K562 (cell line): ENCODE measurements at regions not wholly inside any gene's neighbourhood (a gene's known extent, or its start where the extent isn't known, plus 50 kb on each side); places are given as distances from the start of the nearest gene placed in this dataset.

ENCODE experiments used
- ATAC-seq: fragments of 200-7000 bp; cut with Tn5 transposase; 3 replicates; pipeline ENCODE4 v1.9.1; 2020; ENCODE audit warnings: moderate library complexity
- BruUV-seq: library from RNA; stranded (reverse); fragments of 400-500 nt; replicated peaks from 2 replicates; lab custom pipeline; 2021; lab: Mats Ljungman, UMichigan
- CTCF ChIA-PET: fragments of 300-600 bp; formaldehyde crosslinking; extraction: SDS; loops from one replicate; lab custom pipeline; 2021; ENCODE audit warnings: low intra/inter-chr PET ratio; lab: Yijun Ruan, JAX
- POLR2A ChIA-PET: fragments of 300-600, 350-650 bp; sonication (Branson Sonifier 250); formaldehyde crosslinking; extraction: SDS; loops from one replicate; lab custom pipeline; 2021; ENCODE audit warnings: antibody characterized with exemption, inconsistent platforms; lab: Yijun Ruan, JAX
- DNase-seq, 4 experiments: peaks; one replicate each; pipeline versions ENCODE4 v3.0.0 to v3.0.0-alpha.2; 2011 to 2018; ENCODE audit warnings: low spot score in 3 of 4, mixed read lengths in 3 of 4; ENCODE audit errors: extremely low read depth in 1 of 4
- FAIRE-seq: peaks from 2 replicates; lab custom pipeline; 2011; peaks lifted over from hg19 to GRCh38; lab: Jason Lieb, UNC
- H2AFZ ChIP-seq: 2 replicates; pipeline ENCODE4 v1.6.0; 2011; ENCODE audit warnings: low read depth, low read length, control low read depth, inconsistent platforms
- H3K27ac ChIP-seq: fragments of 200-600 bp; 3 replicates; pipeline ENCODE4 v1.8.0; 2011; ENCODE audit warnings: low read depth, mild to moderate bottlenecking, control low read depth, inconsistent platforms, low read length, moderate library complexity, mixed read lengths; ENCODE audit errors: extremely low read depth
- H3K27me3 ChIP-seq, 2 experiments: fragments of 300-600 bp in 1 of 2; 2 replicates in 1 of 2; 3 replicates in 1 of 2; pipeline versions ENCODE4 v1.6.0 to v1.8.0; 2011; ENCODE audit warnings: inconsistent platforms in 2 of 2, low read length in 2 of 2, mild to moderate bottlenecking in 1 of 2, mixed read lengths in 1 of 2, moderate library complexity in 1 of 2; ENCODE audit not compliant: control insufficient read depth in 2 of 2, insufficient read depth in 2 of 2
- H3K36me3 ChIP-seq: fragments of 300-600 bp; 3 replicates; pipeline ENCODE4 v1.8.0; 2011; ENCODE audit warnings: mild to moderate bottlenecking, low read length, inconsistent platforms; ENCODE audit not compliant: control insufficient read depth, insufficient read depth
- H3K4me1 ChIP-seq, 2 experiments: fragments of 200-600 bp in 1 of 2; replicated peaks in 1 of 2; 2 replicates in 1 of 2; 3 replicates in 1 of 2; pipeline versions ENCODE4 v1.5.1 to v1.8.0; 2011; ENCODE audit warnings: inconsistent platforms in 2 of 2, low read length in 2 of 2, mild to moderate bottlenecking in 1 of 2, mixed read lengths in 1 of 2, moderate library complexity in 1 of 2; ENCODE audit not compliant: control insufficient read depth in 2 of 2, insufficient read depth in 2 of 2
- H3K4me2 ChIP-seq: 2 replicates; pipeline ENCODE4 v1.6.1; 2011; ENCODE audit warnings: low read length, control low read depth, inconsistent platforms, mixed read lengths; ENCODE audit not compliant: insufficient read depth
- H3K4me3 ChIP-seq: fragments of 200-600 bp; sonication (generic), shearing (Covaris generic); 2 replicates; pipeline ENCODE4 v1.5.1; 2016; ENCODE audit warnings: control low read depth, inconsistent platforms
- H3K79me2 ChIP-seq: fragments of 200-600 bp; 3 replicates; pipeline ENCODE4 v1.8.0; 2011; ENCODE audit warnings: low read length, inconsistent platforms; ENCODE audit not compliant: control insufficient read depth, insufficient read depth
- H3K9ac ChIP-seq, 2 experiments: 2 replicates each; pipeline versions ENCODE4 v1.6.0 to v1.6.1; 2011; ENCODE audit warnings: low read depth in 2 of 2, low read length in 2 of 2, control low read depth in 1 of 2, inconsistent platforms in 1 of 2, mild to moderate bottlenecking in 1 of 2, mixed read lengths in 1 of 2; ENCODE audit not compliant: insufficient read depth in 1 of 2
- H3K9me1 ChIP-seq: one replicate; pipeline ENCODE4 v1.6.0; 2011; ENCODE audit warnings: inconsistent platforms, mild to moderate bottlenecking, low read length, moderate library complexity; ENCODE audit not compliant: control insufficient read depth, insufficient read depth
- H3K9me3 ChIP-seq: replicated peaks from 2 replicates; pipeline ENCODE4 v1.5.1; 2011; ENCODE audit warnings: low read depth, low read length, inconsistent platforms; ENCODE audit not compliant: control insufficient read depth, insufficient read depth
- H4K20me1 ChIP-seq: replicated peaks from 2 replicates; pipeline ENCODE4 v1.6.1; 2011; ENCODE audit warnings: low read length, inconsistent platforms, mixed read lengths; ENCODE audit not compliant: control insufficient read depth, insufficient read depth
- DIDO1 ChIP-seq: fragments of 450-650 bp; IDR thresholded peaks from 2 replicates; pipeline ENCODE4 v1.6.1; 2016; ENCODE audit warnings: low read depth, missing biosample characterization, missing genetic modification characterization
- ETS2 ChIP-seq: IDR thresholded peaks from 2 replicates; pipeline ENCODE4 v1.6.1; 2016; ENCODE audit warnings: borderline replicate concordance, missing genetic modification characterization, mild to moderate bottlenecking, moderate library complexity, missing compliant biosample characterization; ENCODE audit not compliant: poor library complexity, severe bottlenecking
- GATAD2B ChIP-seq: fragments of 450-650 bp; IDR thresholded peaks from 2 replicates; pipeline ENCODE4 v1.6.1; 2017; ENCODE audit warnings: mild to moderate bottlenecking, borderline replicate concordance
- KDM5B ChIP-seq: fragments of 200-600 bp; sonication (generic); IDR thresholded peaks from 2 replicates; pipeline ENCODE4 v1.6.1; 2012; ENCODE audit warnings: low read depth, mild to moderate bottlenecking, moderate library complexity, low read length, control low read depth, inconsistent platforms; ENCODE audit not compliant: insufficient replicate concordance
- NFATC3 ChIP-seq: fragments of 450-650 bp; IDR thresholded peaks from 2 replicates; pipeline ENCODE4 v1.6.1; 2017; ENCODE audit warnings: mild to moderate bottlenecking
- NR1H2 ChIP-seq: sonication (generic); formaldehyde crosslinking; IDR thresholded peaks from 2 replicates; pipeline ENCODE4 v1.4.0; 2020; ENCODE audit warnings: mild to moderate bottlenecking, missing genetic modification reagents
- NR2C2 ChIP-seq, 2 experiments: fragments of 200-800 bp in 1 of 2; sonication (Bioruptor generic) in 1 of 2; sonication (generic) in 1 of 2; formaldehyde crosslinking in 1 of 2; IDR thresholded peaks; 2 replicates each; pipeline versions ENCODE4 v1.6.1 to v1.8.0; 2016 to 2022; ENCODE audit warnings: mild to moderate bottlenecking in 1 of 2, missing compliant biosample characterization in 1 of 2, missing genetic modification characterization in 1 of 2, missing genetic modification reagents in 1 of 2
- PREB ChIP-seq: sonication (generic); formaldehyde crosslinking; IDR thresholded peaks from 2 replicates; pipeline ENCODE4 v1.8.1; 2023; ENCODE audit warnings: mild to moderate bottlenecking, missing genetic modification reagents
- TCF7L2 ChIP-seq: fragments of 150-350 bp; IDR thresholded peaks from 2 replicates; pipeline ENCODE4 v1.6.1; 2016; ENCODE audit warnings: low read depth, mild to moderate bottlenecking, low read length, moderate library complexity
- TRIM24 ChIP-seq, 2 experiments: fragments of 450-650 bp; IDR thresholded peaks; 2 replicates each; pipeline ENCODE4 v1.6.1; 2016
- ZBTB11 ChIP-seq, 3 experiments: fragments of 200-800 bp in 1 of 3; fragments of 250-450 bp in 1 of 3; fragments of 450-650 bp in 1 of 3; sonication (Bioruptor Pico) in 1 of 3; sonication (Bioruptor generic) in 1 of 3; formaldehyde crosslinking in 1 of 3; IDR thresholded peaks; 2 replicates each; pipeline versions ENCODE4 v1.6.1 to v1.8.0; 2016 to 2022; ENCODE audit warnings: mild to moderate bottlenecking in 2 of 3, missing genetic modification characterization in 2 of 3, missing compliant biosample characterization in 1 of 3, moderate library complexity in 1 of 3
- ZFX ChIP-seq: sonication (generic); formaldehyde crosslinking; IDR thresholded peaks from 2 replicates; pipeline ENCODE4 v1.8.0; 2022; ENCODE audit warnings: mild to moderate bottlenecking, missing genetic modification reagents, moderate library complexity
- ZNF212 ChIP-seq: fragments of 450-650 bp; formaldehyde crosslinking; IDR thresholded peaks from 2 replicates; pipeline ENCODE4 v1.4.0; 2020; ENCODE audit warnings: mild to moderate bottlenecking
- ZNF384 ChIP-seq: IDR thresholded peaks from 2 replicates; pipeline ENCODE4 v1.6.1; 2012; ENCODE audit warnings: low read depth, low read length, improper control_type of control experiment
- ZNF655 ChIP-seq: fragments of 250-450 bp; sonication (Bioruptor Pico); IDR thresholded peaks from 2 replicates; pipeline ENCODE4 v1.5.0; 2021
- ZNF699 ChIP-seq: fragments of 250-450 bp; sonication (Bioruptor Pico); IDR thresholded peaks from 2 replicates; pipeline ENCODE4 v1.8.0; 2021; ENCODE audit warnings: mild to moderate bottlenecking, moderate library complexity; ENCODE audit not compliant: insufficient replicate concordance
- WGBS: fragments of 100-300 bp; shearing (Covaris generic); methylation state at CpG from one replicate; pipeline ENCODE4 v1.1.6; 2016; ENCODE audit warnings: low coverage, mixed read lengths; ENCODE audit not compliant: insufficient coverage; ENCODE audit errors: missing lambda C conversion rate; 5-methylcytosine and 5-hydroxymethylcytosine counted together
- in situ Hi-C: fragments of 300-500 bp; cut with MboI; formaldehyde crosslinking; loops from 4 replicates; pipeline ENCODE4 v1.15.0; 2018; ENCODE audit warnings: inconsistent platforms, mixed read lengths
- intact Hi-C: fragments of 100-400 bp; cut with micrococcal nuclease; formaldehyde crosslinking; loops from 2 replicates; pipeline ENCODE4 v1.14.2; 2022

GRCh38 chr14:105879867-105880561 lies 353.6 kb downstream of the TMEM121 start:
- ChIA-PET POLR2A (no interaction called here), CTCF (no interaction called here)
- Histone ChIP-seq H3K4me3 (no peak overlapping the region), H3K79me2 (no peaks in the 10 kb centered on the region), H3K27ac (no peak overlapping the region), H3K27me3 (peaks cover 0 to 13% of the 10 kb centered on the region in 2 experiments; a peak in 2 of 5 replicates), H2AFZ (no peak overlapping the region), H3K9me1 (no peaks in the 10 kb centered on the region), H3K4me2 (no peak overlapping the region), H3K4me1 (no peaks in the 10 kb centered on the region), H3K9ac (no peak overlapping the region), H3K9me3 (no peaks in the 10 kb centered on the region), H4K20me1 (no peaks in the 10 kb centered on the region), H3K36me3 (no peaks in the 10 kb centered on the region)
- no peak for FAIRE-seq
- in situ Hi-C loops, result no loop called here
- BruUV-seq, result no TSS peak
- no peak for DNase-seq
- WGBS, result 0% methylated on average over 5 of the region's 14 CpGs
- ATAC-seq, result no peak
- intact Hi-C loops, result no loop called here
- TF ChIP-seq ZNF212 (no peak), NFATC3 (no peak), ZBTB11 (CRISPR knock-in tag; IDR thresholded peaks at IDR 0.05) (no peak), NR1H2 (CRISPR knock-in tag) (no peak), TRIM24 (IDR thresholded peaks at IDR 0.05) (no peak), ZFX (CRISPR knock-in tag) (no peak), PREB (no peak), DIDO1 (no peak), ETS2 (no peak), TCF7L2 (no peak), GATAD2B (no peak), ZNF655 (CRISPR knock-in tag) (no peak), ZNF699 (CRISPR knock-in tag) (no peak), ZNF384 (no peak), NR2C2 (CRISPR knock-in tag; IDR thresholded peaks at IDR 0.05) (no peak), NR2C2 (tag; IDR thresholded peaks at IDR 0.05) (no peak), KDM5B (no peak)
